Stomach (tissue), 4 donors: ENCODE measurements at regions not wholly inside any gene's neighbourhood (a gene's known extent, or its start where the extent isn't known, plus 50 kb on each side); places are given as distances from the start of the nearest gene placed in this dataset.

Source experiments
- EP300 ChIP-seq: sonication (generic); formaldehyde crosslinking; IDR thresholded peaks from one replicate; pipeline ENCODE4 v1.6.1; 2017; ENCODE audit warnings: antibody characterized with exemption
- POLR2A ChIP-seq, 4 donors: fragments of 450-650 bp; IDR thresholded peaks; one replicate each; pipeline ENCODE4 v1.6.1; 2016; ENCODE audit warnings: antibody characterized with exemption in 4 of 4, control low read depth in 2 of 4, mild to moderate bottlenecking in 1 of 4, moderate library complexity in 1 of 4
- POLR2AphosphoS5 ChIP-seq, 3 donors: sonication (generic); formaldehyde crosslinking; IDR thresholded peaks; one replicate each; pipeline ENCODE4 v1.6.1; 2016; ENCODE audit warnings: antibody characterized with exemption in 3 of 3
- TF ChIP-seq, protein P1 (sequence below), 7 experiments: fragments of 450-650 bp in 4 of 7; fragments of 200-600 bp in 3 of 7; sonication (generic) in 3 of 7; IDR thresholded peaks; one replicate each; pipeline ENCODE4 v1.5.1; 2016 to 2019; ENCODE audit warnings: antibody characterized with exemption in 7 of 7, control low read depth in 2 of 7, mild to moderate bottlenecking in 1 of 7

DNA sequence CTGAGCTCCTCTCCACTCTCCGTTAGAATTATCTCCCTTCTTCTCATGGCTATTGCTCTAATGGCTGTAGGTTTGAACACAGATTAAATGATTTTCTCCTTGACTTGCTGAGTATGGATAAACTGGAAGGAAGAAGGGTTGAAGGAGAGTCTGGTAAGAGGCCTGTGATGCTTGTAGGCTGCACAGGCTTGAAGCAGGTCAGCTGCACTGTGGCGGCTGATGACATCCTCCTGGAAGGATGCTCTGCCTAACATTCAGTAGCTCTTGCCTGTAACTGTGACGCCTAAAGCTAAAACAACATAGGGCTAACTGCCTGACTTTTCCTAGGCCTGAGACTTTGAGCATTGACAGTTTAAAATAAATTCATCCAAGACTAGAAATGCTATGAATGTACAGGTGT is 166.3 kb downstream of the MREG start:
- no peak for TF ChIP-seq POLR2A (IDR thresholded peaks at IDR 0.05)
- TF ChIP-seq, protein P1, sequence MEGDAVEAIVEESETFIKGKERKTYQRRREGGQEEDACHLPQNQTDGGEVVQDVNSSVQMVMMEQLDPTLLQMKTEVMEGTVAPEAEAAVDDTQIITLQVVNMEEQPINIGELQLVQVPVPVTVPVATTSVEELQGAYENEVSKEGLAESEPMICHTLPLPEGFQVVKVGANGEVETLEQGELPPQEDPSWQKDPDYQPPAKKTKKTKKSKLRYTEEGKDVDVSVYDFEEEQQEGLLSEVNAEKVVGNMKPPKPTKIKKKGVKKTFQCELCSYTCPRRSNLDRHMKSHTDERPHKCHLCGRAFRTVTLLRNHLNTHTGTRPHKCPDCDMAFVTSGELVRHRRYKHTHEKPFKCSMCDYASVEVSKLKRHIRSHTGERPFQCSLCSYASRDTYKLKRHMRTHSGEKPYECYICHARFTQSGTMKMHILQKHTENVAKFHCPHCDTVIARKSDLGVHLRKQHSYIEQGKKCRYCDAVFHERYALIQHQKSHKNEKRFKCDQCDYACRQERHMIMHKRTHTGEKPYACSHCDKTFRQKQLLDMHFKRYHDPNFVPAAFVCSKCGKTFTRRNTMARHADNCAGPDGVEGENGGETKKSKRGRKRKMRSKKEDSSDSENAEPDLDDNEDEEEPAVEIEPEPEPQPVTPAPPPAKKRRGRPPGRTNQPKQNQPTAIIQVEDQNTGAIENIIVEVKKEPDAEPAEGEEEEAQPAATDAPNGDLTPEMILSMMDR (IDR thresholded peaks at IDR 0.05) = no peak
- TF ChIP-seq EP300 = no peak
- TF ChIP-seq POLR2AphosphoS5 (IDR thresholded peaks at IDR 0.05) = no peak
